ENCODE measurements at regions not wholly inside any gene's neighbourhood (a gene's known extent, or its start where the extent isn't known, plus 50 kb on each side); places are given as distances from the start of the nearest gene placed in this dataset.
"Not testable (repeated sequence)": the region's sequence is repeated elsewhere in the genome, so short reads cannot be mapped to it uniquely, and the experiment has no call there.

- intact Hi-C loops (cut with DNase I), result loop anchor here (10.0 kb wide), 1 partner anchor 144 kb away; no protein-coding TSS in a partner anchor
- Histone ChIP-seq H3K27me3 (no peaks in the 10 kb centered on the region), H3K4me3 (no peak overlapping the region), H3K4me1 (replicated peaks in 1 of 2) (peaks cover 0 to 14% of the 10 kb centered on the region in 2 donors), H3K9me3 (replicated peaks in 1 of 3) (no peaks in the 10 kb centered on the region), H3K27ac (no peak overlapping the region), H3K36me3 (replicated peaks in 1 of 2) (no peaks in the 10 kb centered on the region)
- DNase-seq, result no peak
- 80 to 88% (median 86%) methylated on average over 5 of the region's 5 CpGs for WGBS, 4 donors
- no peak for TF ChIP-seq POLR2A (IDR thresholded peaks at IDR 0.05)
- no peak for TF ChIP-seq CTCF (IDR thresholded peaks at IDR 0.05)
These were observed 57.4 kb upstream of the RCBTB2 start for GRCh38 chr13:48590141-48590901.

- H3K36me3 ChIP-seq (replicated peaks in 1 of 2); H3K4me1 ChIP-seq (replicated peaks in 1 of 2); H3K27me3 ChIP-seq; DNase-seq; H3K4me3 ChIP-seq; H3K9me3 ChIP-seq (replicated peaks in 1 of 3); H3K27ac ChIP-seq: not testable (repeated sequence)
- intact Hi-C loops (cut with DNase I), result loop anchor here (10.0 kb wide), 1 partner anchor 144 kb away; no protein-coding TSS in a partner anchor
- 86 to 90% (median 89%) methylated on average over 12 of the region's 12 CpGs for WGBS, 4 donors
These were observed 58.4 kb upstream of the RCBTB2 start for GRCh38 chr13:48591124-48591872.

- TF ChIP-seq CTCF (IDR thresholded peaks at IDR 0.05), result no peak
- TF ChIP-seq POLR2A (IDR thresholded peaks at IDR 0.05), result no peak
- no peaks in the 10 kb centered on the region for H3K27me3 ChIP-seq
- intact Hi-C loops (cut with DNase I), result loop anchor here (10.0 kb wide), 1 partner anchor 143 kb away; no protein-coding TSS in a partner anchor
- 85 to 91% (median 87%) methylated on average over 4 of the region's 4 CpGs for WGBS, 4 donors
- H3K36me3 ChIP-seq (replicated peaks in 1 of 2), result no peaks in the 10 kb centered on the region
- no peaks in the 10 kb centered on the region for H3K4me1 ChIP-seq (replicated peaks in 1 of 2)
- no peak overlapping the region for H3K4me3 ChIP-seq
- H3K27ac ChIP-seq, result no peak overlapping the region
- no peak for DNase-seq
- no peaks in the 10 kb centered on the region for H3K9me3 ChIP-seq (replicated peaks in 1 of 3)
These were observed 59.2 kb upstream of the RCBTB2 start for GRCh38 chr13:48591889-48592687.

GRCh38 chr13:48592688-48593049 is 59.8 kb upstream of the RCBTB2 start:
- intact Hi-C loops (cut with DNase I), result loop anchor here (10.0 kb wide), 1 partner anchor 142 kb away; no protein-coding TSS in a partner anchor
- no peak for DNase-seq

More at GRCh38 chr13:48592688-48593049, 59.8 kb upstream of the RCBTB2 start:
- Histone ChIP-seq H3K4me1 (replicated peaks in 1 of 2) (no peaks in the 10 kb centered on the region), H3K4me3 (no peak overlapping the region), H3K27me3 (no peaks in the 10 kb centered on the region), H3K27ac (no peak overlapping the region), H3K36me3 (replicated peaks in 1 of 2) (no peaks in the 10 kb centered on the region), H3K9me3 (replicated peaks in 1 of 3) (no peaks in the 10 kb centered on the region)
- 38 to 67% (median 61%) methylated on average over 1 of the region's 1 CpG for WGBS, 4 donors
- no peak for TF ChIP-seq POLR2A (IDR thresholded peaks at IDR 0.05)
- TF ChIP-seq CTCF (IDR thresholded peaks at IDR 0.05), result no peak

All from adrenal gland (tissue), 9 donors.